Dendritic cell treated with granulocyte-macrophage colony-stimulating factor and Interleukin-4, amounts not matched to agents 40 ng/mL and 50 ng/mL, for 4 days (primary cell): ENCODE measurements at regions not wholly inside any gene's neighbourhood (a gene's known extent, or its start where the extent isn't known, plus 50 kb on each side); places are given as distances from the start of the nearest gene placed in this dataset.
"Not testable (repeated sequence)": the region's sequence is repeated elsewhere in the genome, so short reads cannot be mapped to it uniquely, and the experiment has no call there.

Source experiments
- H3K27ac Mint-ChIP-seq: one replicate; pipeline ENCODE4 v1.8.0; 2022; ENCODE audit warnings: mild to moderate bottlenecking, mixed read lengths
- H3K27me3 Mint-ChIP-seq: one replicate; pipeline ENCODE4 v1.8.0; 2022; ENCODE audit warnings: mild to moderate bottlenecking, mixed read lengths
- H3K36me3 Mint-ChIP-seq: one replicate; pipeline ENCODE4 v1.8.0; 2022; ENCODE audit warnings: low read depth, mixed read lengths
- H3K4me1 Mint-ChIP-seq: one replicate; pipeline ENCODE4 v1.8.0; 2022; ENCODE audit warnings: low read depth, mixed read lengths
- H3K4me3 Mint-ChIP-seq: one replicate; pipeline ENCODE4 v1.8.0; 2022; ENCODE audit warnings: mild to moderate bottlenecking, moderate library complexity, mixed read lengths
- H3K9me3 Mint-ChIP-seq: one replicate; pipeline ENCODE4 v1.8.0; 2022; ENCODE audit warnings: mixed read lengths
- intact Hi-C: fragments of 100-400 bp; cut with micrococcal nuclease; formaldehyde crosslinking; loops from one replicate; pipeline ENCODE4 v1.15.0; 2022

- Mint-ChIP-seq H3K9me3 (peaks cover 37% of the 10 kb centered on the region), H3K27me3 (no peaks in the 10 kb centered on the region)
These were observed 737.4 kb downstream of the ZNF385D start for GRCh38 chr3:21013566-21013965.

GRCh38 chr3:20999661-21000060 is 751.3 kb downstream of the ZNF385D start:
- intact Hi-C loops = no loop called here
- Mint-ChIP-seq H3K4me1 (no peaks in the 10 kb centered on the region), H3K27me3 (no peaks in the 10 kb centered on the region), H3K4me3 (no peak overlapping the region), H3K36me3 (no peaks in the 10 kb centered on the region), H3K27ac (no peak overlapping the region), H3K9me3 (no peaks in the 10 kb centered on the region)

More at GRCh38 chr3:21013566-21013965, 737.4 kb downstream of the ZNF385D start:
- intact Hi-C loops = no loop called here
- H3K36me3 Mint-ChIP-seq = no peaks in the 10 kb centered on the region
- no peaks in the 10 kb centered on the region for H3K4me1 Mint-ChIP-seq
- H3K4me3 Mint-ChIP-seq = no peak overlapping the region
- no peak overlapping the region for H3K27ac Mint-ChIP-seq

GRCh38 chr3:20997183-20997582 is 753.8 kb downstream of the ZNF385D start:
- no peak overlapping the region for H3K4me3 Mint-ChIP-seq
- H3K27me3 Mint-ChIP-seq = no peaks in the 10 kb centered on the region
- H3K4me1 Mint-ChIP-seq = no peaks in the 10 kb centered on the region
- H3K9me3 Mint-ChIP-seq = no peaks in the 10 kb centered on the region
- intact Hi-C loops = no loop called here
- H3K27ac Mint-ChIP-seq = no peak overlapping the region
- H3K36me3 Mint-ChIP-seq = no peaks in the 10 kb centered on the region

GRCh38 chr3:20990896-20991295 is 760.1 kb downstream of the ZNF385D start:
- Mint-ChIP-seq H3K4me1 (no peaks in the 10 kb centered on the region), H3K27ac (no peak overlapping the region), H3K4me3 (no peak overlapping the region), H3K27me3 (no peaks in the 10 kb centered on the region), H3K36me3 (no peaks in the 10 kb centered on the region), H3K9me3 (peaks cover 12% of the 10 kb centered on the region)
- intact Hi-C loops = no loop called here

- H3K4me3 Mint-ChIP-seq, H3K27ac Mint-ChIP-seq, H3K27me3 Mint-ChIP-seq, H3K36me3 Mint-ChIP-seq, H3K4me1 Mint-ChIP-seq, intact Hi-C loops: not testable (repeated sequence)
- peaks cover 16% of the 10 kb centered on the region for H3K9me3 Mint-ChIP-seq
These were observed 761.4 kb downstream of the ZNF385D start for GRCh38 chr3:20989653-20990052.

- Mint-ChIP-seq H3K27ac (no peak overlapping the region), H3K4me3 (no peak overlapping the region), H3K27me3 (no peaks in the 10 kb centered on the region), H3K36me3 (no peaks in the 10 kb centered on the region), H3K9me3 (peaks cover 16% of the 10 kb centered on the region), H3K4me1 (no peaks in the 10 kb centered on the region)
- intact Hi-C loops = no loop called here
These were observed 766.3 kb downstream of the ZNF385D start for GRCh38 chr3:20984594-20985205.

- Mint-ChIP-seq H3K27me3 (no peaks in the 10 kb centered on the region), H3K4me3 (no peak overlapping the region), H3K4me1 (no peaks in the 10 kb centered on the region), H3K36me3 (no peaks in the 10 kb centered on the region), H3K9me3 (peaks cover 45% of the 10 kb centered on the region), H3K27ac (no peak overlapping the region)
- intact Hi-C loops = no loop called here
These were observed 775.8 kb downstream of the ZNF385D start for GRCh38 chr3:20975188-20975651.

GRCh38 chr3:20974396-20974795 is 776.6 kb downstream of the ZNF385D start:
- Mint-ChIP-seq H3K4me3 (no peak overlapping the region), H3K9me3 (peaks cover 54% of the 10 kb centered on the region), H3K36me3 (no peaks in the 10 kb centered on the region), H3K4me1 (no peaks in the 10 kb centered on the region), H3K27me3 (no peaks in the 10 kb centered on the region), H3K27ac (no peak overlapping the region)
- intact Hi-C loops = no loop called here

GRCh38 chr3:20970807-20971206 is 780.2 kb downstream of the ZNF385D start:
- H3K4me1 Mint-ChIP-seq, H3K27ac Mint-ChIP-seq, intact Hi-C loops, H3K36me3 Mint-ChIP-seq, H3K27me3 Mint-ChIP-seq, H3K4me3 Mint-ChIP-seq: not testable (repeated sequence)
- H3K9me3 Mint-ChIP-seq = peaks cover 66% of the 10 kb centered on the region

GRCh38 chr3:20967485-20967884 is 781.5 kb upstream of the SGO1 start:
- H3K27ac Mint-ChIP-seq, H3K27me3 Mint-ChIP-seq, intact Hi-C loops, H3K36me3 Mint-ChIP-seq, H3K4me1 Mint-ChIP-seq, H3K4me3 Mint-ChIP-seq: not testable (repeated sequence)
- H3K9me3 Mint-ChIP-seq = peaks cover 54% of the 10 kb centered on the region

- peaks cover 59% of the 10 kb centered on the region for H3K9me3 Mint-ChIP-seq
- H3K4me3 Mint-ChIP-seq = no peak overlapping the region
- intact Hi-C loops = no loop called here
- H3K4me1 Mint-ChIP-seq = no peaks in the 10 kb centered on the region
- no peak overlapping the region for H3K27ac Mint-ChIP-seq
- no peaks in the 10 kb centered on the region for H3K36me3 Mint-ChIP-seq
- H3K27me3 Mint-ChIP-seq = no peaks in the 10 kb centered on the region
These were observed 772.2 kb upstream of the SGO1 start for GRCh38 chr3:20958161-20958560.

GRCh38 chr3:20945892-20946291 is 759.9 kb upstream of the SGO1 start:
- no peaks in the 10 kb centered on the region for H3K27me3 Mint-ChIP-seq
- H3K27ac Mint-ChIP-seq = no peak overlapping the region
- intact Hi-C loops = no loop called here
- H3K36me3 Mint-ChIP-seq = no peaks in the 10 kb centered on the region
- no peak overlapping the region for H3K4me3 Mint-ChIP-seq
- H3K9me3 Mint-ChIP-seq = peaks cover 39% of the 10 kb centered on the region
- no peaks in the 10 kb centered on the region for H3K4me1 Mint-ChIP-seq

- Mint-ChIP-seq H3K4me1 (no peaks in the 10 kb centered on the region), H3K9me3 (peaks cover 15% of the 10 kb centered on the region), H3K27me3 (no peaks in the 10 kb centered on the region), H3K36me3 (no peaks in the 10 kb centered on the region), H3K4me3 (no peak overlapping the region), H3K27ac (no peak overlapping the region)
- intact Hi-C loops = no loop called here
These were observed 749.8 kb upstream of the SGO1 start for GRCh38 chr3:20935791-20936190.

GRCh38 chr3:20931834-20932233 is 745.8 kb upstream of the SGO1 start:
- Mint-ChIP-seq H3K27me3 (no peaks in the 10 kb centered on the region), H3K9me3 (peaks cover 15% of the 10 kb centered on the region), H3K27ac (no peak overlapping the region), H3K4me1 (no peaks in the 10 kb centered on the region), H3K4me3 (no peak overlapping the region), H3K36me3 (no peaks in the 10 kb centered on the region)
- intact Hi-C loops = no loop called here

- Mint-ChIP-seq H3K27me3 (no peaks in the 10 kb centered on the region), H3K4me3 (no peak overlapping the region), H3K27ac (no peak overlapping the region), H3K9me3 (peaks cover 15% of the 10 kb centered on the region), H3K36me3 (no peaks in the 10 kb centered on the region), H3K4me1 (no peaks in the 10 kb centered on the region)
- intact Hi-C loops = no loop called here
These were observed 744.0 kb upstream of the SGO1 start for GRCh38 chr3:20930034-20930433.
